ENCODE measurements at regions not wholly inside any gene's neighbourhood (a gene's known extent, or its start where the extent isn't known, plus 50 kb on each side); places are given as distances from the start of the nearest gene placed in this dataset.

GRCh38 chr14:101397206-101397605 lies 164.1 kb upstream of the DIO3 start:
- TF ChIP-seq CTCF (conservative IDR thresholded peaks at IDR 0.05; ENCODE audit: low read length), result no peak
- no peak for TF ChIP-seq EZH2phosphoT487 (IDR thresholded peaks at IDR 0.05; ENCODE audit: borderline replicate concordance, low read depth, low read length)

All from OCI-LY7 (cell line).